Endodermal cell (in vitro differentiated cells): ENCODE measurements at regions not wholly inside any gene's neighbourhood (a gene's known extent, or its start where the extent isn't known, plus 50 kb on each side); places are given as distances from the start of the nearest gene placed in this dataset.

ENCODE experiments used
- DNase-seq: peaks from one replicate; pipeline ENCODE4 v3.0.0-alpha.2; 2017
- H3K27ac ChIP-seq: 2 replicates; pipeline ENCODE4 v1.5.1; 2013; ENCODE audit warnings: mild to moderate bottlenecking, low read depth, low read length, moderate library complexity
- H3K27me3 ChIP-seq: 2 replicates; pipeline ENCODE4 v1.6.1; 2013; ENCODE audit warnings: mild to moderate bottlenecking, low read length, moderate library complexity; ENCODE audit not compliant: insufficient read depth, control insufficient read depth, poor library complexity, severe bottlenecking
- H3K36me3 ChIP-seq: 2 replicates; pipeline ENCODE4 v1.7.0; 2013; ENCODE audit warnings: mild to moderate bottlenecking, low read length, moderate library complexity; ENCODE audit not compliant: control insufficient read depth, insufficient read depth
- H3K4me1 ChIP-seq: one replicate; pipeline ENCODE4 v1.7.0; 2013; ENCODE audit warnings: low read length; ENCODE audit not compliant: control insufficient read depth, insufficient read depth
- H3K4me3 ChIP-seq: 2 replicates; pipeline ENCODE4 v1.5.1; 2013; ENCODE audit warnings: mild to moderate bottlenecking, low read length, moderate library complexity
- H3K9ac ChIP-seq: 2 replicates; pipeline ENCODE4 v1.6.1; 2013; ENCODE audit warnings: mild to moderate bottlenecking, low read length, moderate library complexity; ENCODE audit not compliant: poor library complexity, severe bottlenecking; ENCODE audit errors: extremely low read depth
- H3K9me3 ChIP-seq: 2 replicates; pipeline ENCODE4 v1.6.1; 2013; ENCODE audit warnings: mild to moderate bottlenecking, low read length, moderate library complexity; ENCODE audit not compliant: control insufficient read depth
- H3K27ac Mint-ChIP-seq: 2 replicates; pipeline ENCODE4 v1.8.0; 2020; ENCODE audit warnings: mixed read lengths
- H3K27me3 Mint-ChIP-seq: 2 replicates; pipeline ENCODE4 v1.8.0; 2021; ENCODE audit warnings: mild to moderate bottlenecking, mixed read lengths; ENCODE audit not compliant: insufficient read depth
- H3K36me3 Mint-ChIP-seq: 2 replicates; pipeline ENCODE4 v1.8.0; 2020; ENCODE audit warnings: low read depth, mixed read lengths
- H3K4me1 Mint-ChIP-seq: 2 replicates; pipeline ENCODE4 v1.8.0; 2020; ENCODE audit warnings: mixed read lengths
- H3K4me3 Mint-ChIP-seq: 2 replicates; pipeline ENCODE4 v1.8.0; 2020; ENCODE audit warnings: mild to moderate bottlenecking, moderate library complexity, mixed read lengths
- H3K9me3 Mint-ChIP-seq: 2 replicates; pipeline ENCODE4 v1.8.0; 2020; ENCODE audit warnings: mild to moderate bottlenecking, mixed read lengths
- WGBS, 2 experiments: methylation state at CpG; one replicate each; pipeline versions ENCODE4 v1.1.5 to v1.1.7; 2013; ENCODE audit warnings: missing lambda C conversion rate in 2 of 2, mixed read lengths in 1 of 2; ENCODE audit not compliant: insufficient coverage in 1 of 2, insufficient read length in 1 of 2; 5-methylcytosine and 5-hydroxymethylcytosine counted together
- TF ChIP-seq, protein P1 (sequence below): fragments of 200-600 bp; sonication (generic); conservative IDR thresholded peaks from 2 replicates; pipeline ENCODE4 v1.5.0; 2021; ENCODE audit warnings: antibody characterized with exemption, mild to moderate bottlenecking

DNA sequence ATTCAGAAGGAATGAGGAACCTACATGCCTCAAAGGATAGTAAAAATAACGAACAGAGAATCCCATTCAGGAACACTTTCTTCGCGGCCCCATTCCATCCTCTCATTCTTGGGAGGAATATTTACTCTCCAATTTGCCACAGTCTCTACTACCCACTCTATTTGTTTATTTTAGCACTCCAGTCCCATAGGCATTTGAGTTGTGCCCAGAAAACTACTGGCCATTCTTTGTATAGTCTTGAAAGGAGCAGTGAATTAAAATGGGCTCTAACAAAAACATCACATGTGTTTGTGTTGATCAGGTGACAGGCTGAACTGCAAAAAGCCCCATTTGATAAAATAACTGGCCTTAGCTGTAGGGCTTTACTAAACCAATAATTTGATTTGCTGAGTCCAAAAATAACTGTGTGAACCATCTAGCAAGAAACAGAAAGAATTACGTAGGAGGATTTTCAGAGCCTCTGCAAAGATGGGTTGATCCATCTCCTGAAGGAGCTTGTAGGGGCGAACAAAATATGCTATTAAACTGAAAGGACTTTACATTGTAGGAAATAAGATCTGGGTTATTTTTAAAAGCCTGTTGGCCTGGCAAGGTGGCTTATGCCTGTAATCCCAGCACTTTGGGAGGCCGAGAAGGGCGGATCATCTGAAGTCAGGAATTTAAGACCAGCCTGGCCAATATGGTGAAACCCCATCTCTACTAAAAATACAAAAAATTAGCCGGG is 142.3 kb upstream of the CPNE8 start:
- 92 to 98% methylated on average over 5 to 8 of the region's 8 CpGs for WGBS, 2 experiments

DNA sequence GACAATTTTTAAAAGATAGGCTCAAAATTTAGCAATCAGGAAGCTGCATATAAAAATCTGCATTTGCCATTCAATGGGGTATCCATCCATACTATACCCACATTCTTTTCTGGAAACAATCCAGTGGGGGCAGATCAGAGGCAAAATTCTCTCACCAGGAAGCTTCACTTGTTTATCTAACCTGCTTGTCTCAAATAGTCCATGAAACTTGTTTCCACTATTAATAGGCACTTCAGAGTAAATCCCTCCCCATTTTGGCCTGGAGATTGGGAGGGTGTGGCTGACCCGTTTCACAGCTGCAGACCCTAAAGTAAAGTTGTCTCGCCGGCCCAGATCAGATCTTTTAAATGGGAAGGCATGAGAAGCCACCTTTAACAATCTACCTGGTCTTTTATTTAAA is 139.4 kb upstream of the CPNE8 start:
- Histone ChIP-seq H3K9me3 (no peaks in the 10 kb centered on the region), H3K27ac (no peak overlapping the region), H3K36me3 (no peaks in the 10 kb centered on the region), H3K4me3 (no peak overlapping the region), H3K9ac (no peak overlapping the region), H3K4me1 (peaks cover 11% of the 10 kb centered on the region), H3K27me3 (peaks cover 9% of the 10 kb centered on the region)
- H3K9me3 Mint-ChIP-seq, result no peaks in the 10 kb centered on the region
- H3K27me3 Mint-ChIP-seq, result no peaks in the 10 kb centered on the region
- 43 to 93% methylated on average over 2 to 3 of the region's 3 CpGs for WGBS, 2 experiments
- TF ChIP-seq, protein P1, sequence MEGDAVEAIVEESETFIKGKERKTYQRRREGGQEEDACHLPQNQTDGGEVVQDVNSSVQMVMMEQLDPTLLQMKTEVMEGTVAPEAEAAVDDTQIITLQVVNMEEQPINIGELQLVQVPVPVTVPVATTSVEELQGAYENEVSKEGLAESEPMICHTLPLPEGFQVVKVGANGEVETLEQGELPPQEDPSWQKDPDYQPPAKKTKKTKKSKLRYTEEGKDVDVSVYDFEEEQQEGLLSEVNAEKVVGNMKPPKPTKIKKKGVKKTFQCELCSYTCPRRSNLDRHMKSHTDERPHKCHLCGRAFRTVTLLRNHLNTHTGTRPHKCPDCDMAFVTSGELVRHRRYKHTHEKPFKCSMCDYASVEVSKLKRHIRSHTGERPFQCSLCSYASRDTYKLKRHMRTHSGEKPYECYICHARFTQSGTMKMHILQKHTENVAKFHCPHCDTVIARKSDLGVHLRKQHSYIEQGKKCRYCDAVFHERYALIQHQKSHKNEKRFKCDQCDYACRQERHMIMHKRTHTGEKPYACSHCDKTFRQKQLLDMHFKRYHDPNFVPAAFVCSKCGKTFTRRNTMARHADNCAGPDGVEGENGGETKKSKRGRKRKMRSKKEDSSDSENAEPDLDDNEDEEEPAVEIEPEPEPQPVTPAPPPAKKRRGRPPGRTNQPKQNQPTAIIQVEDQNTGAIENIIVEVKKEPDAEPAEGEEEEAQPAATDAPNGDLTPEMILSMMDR, result no peak
- no peak overlapping the region for H3K4me3 Mint-ChIP-seq
- peaks cover 18% of the 10 kb centered on the region for H3K4me1 Mint-ChIP-seq
- H3K27ac Mint-ChIP-seq, result no peak overlapping the region
- no peak for DNase-seq
- no peaks in the 10 kb centered on the region for H3K36me3 Mint-ChIP-seq

More for the DNA sequence above, 142.3 kb upstream of the CPNE8 start:
- Histone ChIP-seq H3K4me3 (no peak overlapping the region), H3K9ac (no peak overlapping the region), H3K27me3 (no peaks in the 10 kb centered on the region), H3K4me1 (peaks cover 11% of the 10 kb centered on the region), H3K27ac (no peak overlapping the region), H3K9me3 (no peaks in the 10 kb centered on the region), H3K36me3 (no peaks in the 10 kb centered on the region)
- Mint-ChIP-seq H3K36me3 (no peaks in the 10 kb centered on the region), H3K27ac (no peak overlapping the region), H3K9me3 (no peaks in the 10 kb centered on the region), H3K4me1 (peaks cover 18% of the 10 kb centered on the region), H3K4me3 (no peak overlapping the region), H3K27me3 (no peaks in the 10 kb centered on the region)
- DNase-seq, result no peak
- TF ChIP-seq, protein P1, result no peak

DNA sequence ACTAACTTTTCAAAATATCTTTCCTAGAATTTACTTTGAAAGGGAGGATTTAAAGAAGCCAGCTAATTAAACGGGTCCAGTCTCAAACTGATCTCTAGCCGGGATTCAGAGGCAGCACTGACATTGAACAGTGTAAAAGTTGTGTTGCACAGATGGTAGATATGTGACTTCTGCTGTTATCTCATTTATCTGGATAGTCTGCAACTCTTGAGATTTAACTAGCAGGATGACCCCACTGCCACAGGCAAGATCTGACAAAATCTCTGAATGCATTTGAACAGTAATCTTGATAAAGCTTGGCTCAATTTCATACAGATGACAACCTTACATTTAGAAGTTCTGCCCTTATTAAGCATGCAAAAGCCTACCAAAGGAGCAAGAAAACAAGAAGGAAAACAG is 138.0 kb upstream of the CPNE8 start:
- peak overlapping the region; percentile 1 for H3K27ac ChIP-seq

More for the DNA sequence above, 138.0 kb upstream of the CPNE8 start:
- no peak for DNase-seq
- Mint-ChIP-seq H3K9me3 (no peaks in the 10 kb centered on the region), H3K27ac (no peak overlapping the region), H3K27me3 (no peaks in the 10 kb centered on the region), H3K36me3 (no peaks in the 10 kb centered on the region), H3K4me3 (no peak overlapping the region), H3K4me1 (peaks cover 18% of the 10 kb centered on the region)
- no peaks in the 10 kb centered on the region for H3K36me3 ChIP-seq
- no peaks in the 10 kb centered on the region for H3K9me3 ChIP-seq
- no peak overlapping the region for H3K9ac ChIP-seq
- H3K27me3 ChIP-seq, result peaks cover 9% of the 10 kb centered on the region
- H3K4me3 ChIP-seq, result no peak overlapping the region
- TF ChIP-seq, protein P1, result no peak
- peaks cover 11% of the 10 kb centered on the region for H3K4me1 ChIP-seq
- WGBS, 2 experiments, result 89 to 100% methylated on average over 2 of the region's 2 CpGs
